HG03103 (cell line): ENCODE measurements at regions not wholly inside any gene's neighbourhood (a gene's known extent, or its start where the extent isn't known, plus 50 kb on each side); places are given as distances from the start of the nearest gene placed in this dataset.

Experiments used
- ATAC-seq: cut with Tn5 transposase; IDR thresholded peaks from one replicate; pipeline ENCODE4 v1.9.1; 2021; ENCODE audit warnings: low read depth; ENCODE audit not compliant: unreplicated experiment

- ATAC-seq = no peak
Observed at GRCh38 chr12:98319716-98320425, 195.5 kb upstream of the TMPO start.

DNA sequence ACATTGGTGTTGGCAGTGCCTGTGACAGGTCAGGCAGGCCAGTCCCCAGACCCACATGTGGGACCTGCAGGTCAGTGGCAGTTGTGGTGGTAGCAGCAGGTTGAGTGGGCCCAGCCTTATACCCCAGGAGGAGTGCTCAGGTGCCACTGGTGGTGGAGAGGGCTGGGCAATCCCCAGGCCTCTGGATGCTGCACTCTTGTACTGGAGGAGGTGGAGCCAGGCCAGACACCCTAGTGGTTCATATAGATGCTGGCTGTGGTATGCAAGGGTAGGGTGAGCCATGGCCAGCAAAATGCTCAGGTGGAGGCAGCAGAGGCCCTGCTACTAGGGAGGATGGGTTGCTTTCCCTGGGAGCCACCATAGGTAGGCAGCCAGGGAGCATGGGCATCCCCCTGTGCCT lies 190.4 kb upstream of the TMPO start:
- ATAC-seq = no peak

- ATAC-seq = no peak
Observed at GRCh38 chr12:98328467-98328866, 186.9 kb upstream of the TMPO start.

GRCh38 chr12:98329589-98329988 lies 185.8 kb upstream of the TMPO start:
- no peak for ATAC-seq

GRCh38 chr12:98332642-98333041 lies 182.7 kb upstream of the TMPO start:
- peak; percentile 76 for ATAC-seq

DNA sequence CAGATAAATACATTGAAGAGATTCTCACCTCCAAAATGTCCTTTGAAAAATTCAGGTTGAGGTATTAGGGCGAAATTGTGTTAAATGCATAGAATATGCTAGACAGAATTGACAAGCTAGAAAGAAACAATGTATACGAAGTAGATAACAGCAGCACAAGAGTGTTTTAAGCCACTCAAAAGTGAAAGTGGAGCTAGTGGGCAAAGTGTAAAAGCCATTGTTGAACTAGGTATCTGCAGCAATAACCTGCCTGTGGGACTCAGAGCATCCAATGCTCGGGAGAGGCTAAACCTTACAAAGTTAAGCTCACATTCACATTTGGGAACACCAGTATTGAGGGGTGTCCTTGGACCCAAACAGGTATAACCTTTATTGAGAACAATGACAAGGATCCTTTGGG lies 180.6 kb upstream of the TMPO start:
- ATAC-seq = no peak

GRCh38 chr12:98341026-98341425 lies 174.4 kb upstream of the TMPO start:
- no peak for ATAC-seq

GRCh38 chr12:98341732-98342131 lies 173.7 kb upstream of the TMPO start:
- no peak for ATAC-seq

- ATAC-seq = no peak
Observed at GRCh38 chr12:98343002-98343567, 172.3 kb upstream of the TMPO start.

GRCh38 chr12:98344046-98344930 lies 171.1 kb upstream of the TMPO start:
- no peak for ATAC-seq

- ATAC-seq = no peak
Observed at GRCh38 chr12:98345308-98345876, 170.0 kb upstream of the TMPO start.

DNA sequence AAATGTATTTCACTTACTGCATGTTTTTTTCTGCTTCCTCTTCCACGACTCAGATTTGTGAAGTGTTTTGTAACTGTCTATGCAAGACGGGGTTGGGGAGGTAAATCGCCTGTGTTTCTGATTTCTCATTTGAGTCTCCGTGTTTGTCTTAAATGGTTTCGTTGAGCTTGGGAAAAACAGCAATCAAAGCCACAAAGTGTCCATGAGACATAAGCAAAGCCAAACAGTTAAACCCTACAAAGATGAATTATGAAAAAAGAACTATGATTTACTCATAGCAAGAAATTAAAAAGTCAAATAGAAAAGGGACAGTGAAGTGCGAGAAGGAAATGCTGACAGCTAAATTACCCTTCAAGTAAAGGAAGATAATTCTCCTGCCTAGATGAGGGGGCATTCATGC lies 164.3 kb upstream of the TMPO start:
- no peak for ATAC-seq

- ATAC-seq = no peak
Observed at GRCh38 chr12:98351784-98352183, 163.6 kb upstream of the TMPO start.

DNA sequence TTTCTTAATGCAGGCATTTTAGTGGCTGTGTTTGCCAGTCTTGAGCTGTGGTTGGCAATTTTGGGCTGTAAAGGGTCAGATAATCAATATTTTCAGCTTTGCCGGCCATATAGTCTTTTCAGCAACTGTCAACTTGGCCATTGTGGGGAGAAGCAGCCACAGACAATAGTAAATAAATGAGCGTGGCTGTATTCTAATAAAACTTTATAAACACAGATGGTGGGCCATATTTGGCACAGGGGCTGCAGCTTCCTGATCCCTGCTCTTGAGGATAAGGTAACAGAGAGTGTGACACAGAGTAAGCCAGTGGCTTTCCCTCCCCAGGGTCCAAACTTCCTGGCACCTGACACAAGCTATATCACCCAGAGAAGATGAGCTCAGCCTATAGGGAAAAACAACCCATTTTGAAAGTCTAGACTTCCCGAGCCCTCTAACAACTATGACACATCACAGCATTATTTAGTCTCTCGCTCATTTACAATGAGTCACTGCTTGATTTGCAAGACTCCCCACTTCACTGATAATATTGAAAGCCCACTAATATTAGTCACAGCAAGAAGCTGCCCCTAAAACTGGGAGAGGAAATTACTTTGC lies 163.1 kb upstream of the TMPO start:
- ATAC-seq = no peak

GRCh38 chr12:98352835-98353234 lies 162.6 kb upstream of the TMPO start:
- ATAC-seq = no peak

- no peak for ATAC-seq
Observed at GRCh38 chr12:98354520-98355035, 160.8 kb upstream of the TMPO start.

DNA sequence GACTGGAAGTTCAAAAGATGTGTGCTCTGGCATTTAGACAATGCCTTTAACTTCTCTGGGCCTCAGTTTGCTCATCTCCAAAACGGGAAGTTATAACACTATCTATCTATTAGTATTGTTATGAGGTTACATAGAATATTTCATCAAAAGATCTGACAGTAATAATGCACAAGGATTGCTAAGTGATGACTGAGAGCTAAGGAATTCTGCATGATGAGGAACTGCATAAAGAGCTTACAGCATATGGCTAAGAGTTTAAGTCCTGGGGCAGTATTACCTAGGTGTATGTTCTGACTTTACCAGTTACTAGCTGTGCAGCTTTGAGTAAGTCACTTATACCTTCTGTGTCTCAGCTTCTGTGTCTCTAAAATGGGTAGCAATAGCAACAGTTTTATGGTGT lies 160.1 kb upstream of the TMPO start:
- ATAC-seq = no peak

DNA sequence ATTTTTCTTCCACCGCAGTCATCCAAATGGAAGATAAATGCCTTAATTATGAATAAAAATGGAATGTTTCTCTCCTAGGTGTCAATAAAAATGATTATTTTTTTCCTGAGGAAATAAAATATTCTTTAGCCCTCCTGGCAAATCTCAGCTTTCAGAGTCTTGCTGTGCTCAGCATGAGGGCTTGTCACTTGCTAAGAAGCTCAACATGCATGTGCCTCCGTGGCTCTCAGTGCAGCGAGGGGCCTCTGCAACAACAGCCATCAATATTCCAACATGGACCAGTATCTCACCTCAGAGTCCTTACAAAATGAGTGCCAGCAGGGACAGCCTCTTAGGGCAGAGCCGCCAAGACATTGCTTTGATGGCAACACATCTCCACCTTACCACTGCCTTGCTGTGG lies 159.5 kb upstream of the TMPO start:
- no peak for ATAC-seq

DNA sequence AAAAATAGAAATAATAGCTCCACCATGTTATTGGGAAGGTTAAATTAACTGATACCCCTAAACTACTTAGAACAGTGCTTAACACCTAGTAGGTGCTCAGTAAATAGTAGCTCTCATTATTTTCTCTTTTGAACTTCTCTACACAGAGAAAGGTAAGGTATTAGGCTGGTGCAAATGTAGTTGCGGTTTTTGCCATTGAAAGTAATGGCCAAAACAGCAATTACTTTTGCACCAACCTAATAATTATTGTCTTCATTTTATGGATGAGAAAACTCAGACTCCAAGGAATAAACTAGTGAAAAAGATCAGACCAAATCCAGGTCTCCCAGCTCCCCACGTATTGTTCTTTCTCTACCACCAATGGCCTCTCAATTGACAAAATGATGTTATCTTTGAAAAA lies 157.2 kb upstream of the TMPO start:
- no peak for ATAC-seq

- no peak for ATAC-seq
Observed at GRCh38 chr12:98359856-98360255, 155.5 kb upstream of the TMPO start.

DNA sequence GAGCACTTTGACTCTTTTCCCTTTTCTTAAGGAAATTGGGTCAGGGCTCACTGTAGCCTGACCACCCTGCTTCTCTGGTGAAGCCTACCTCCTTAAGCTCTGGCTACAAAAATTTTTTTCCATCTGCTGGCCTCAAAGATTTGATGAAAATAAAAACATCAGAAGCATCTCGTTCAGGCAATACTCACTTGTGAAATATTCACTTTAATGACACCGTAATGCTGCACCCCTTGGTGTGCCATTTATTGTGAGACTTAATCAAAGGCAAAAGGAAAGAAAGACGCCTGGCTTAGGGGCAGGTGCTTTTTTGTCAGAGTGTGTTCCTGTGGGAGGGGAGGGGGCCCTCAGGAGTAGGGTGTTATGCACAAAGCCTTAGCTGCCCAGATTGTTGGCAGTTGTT lies 155.0 kb upstream of the TMPO start:
- ATAC-seq = no peak
